ENCODE measurements at regions not wholly inside any gene's neighbourhood (a gene's known extent, or its start where the extent isn't known, plus 50 kb on each side); places are given as distances from the start of the nearest gene placed in this dataset.

DNA sequence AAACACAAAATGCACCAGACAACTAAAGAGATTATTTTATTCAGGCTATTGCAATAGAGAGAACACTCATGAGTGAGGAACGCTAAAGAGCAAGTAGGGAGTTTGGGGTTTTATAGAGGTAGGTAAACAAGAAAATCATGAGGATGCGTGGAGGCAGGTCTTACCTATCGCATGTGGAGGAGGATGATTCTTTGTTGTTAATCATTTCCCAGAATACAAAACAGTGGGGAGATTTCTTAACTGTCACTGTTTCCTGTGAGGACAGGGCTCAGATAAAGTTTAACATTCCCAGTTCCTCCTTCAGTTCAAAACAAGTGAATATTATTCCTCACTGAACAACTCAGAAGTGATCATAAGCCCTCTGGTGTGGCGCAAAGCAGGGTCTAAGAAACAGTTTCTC, 156.1 kb upstream of the MGAT5 start:
- ChIA-PET CTCF (no interaction called here), POLR2A (no interaction called here)
- TF ChIP-seq HDGF (IDR thresholded peaks at IDR 0.05; ENCODE audit: borderline replicate concordance) (no peak), SP1 (IDR thresholded peaks at IDR 0.05) (no peak), NFRKB (IDR thresholded peaks at IDR 0.05) (no peak), FOXK2 (IDR thresholded peaks at IDR 0.05) (no peak), L3MBTL2 (conservative IDR thresholded peaks at IDR 0.05) (no peak), FOXM1 (IDR thresholded peaks at IDR 0.05; ENCODE audit: borderline replicate concordance) (no peak), CTBP1 (IDR thresholded peaks at IDR 0.05; ENCODE audit: borderline replicate concordance) (no peak), SUZ12 (IDR thresholded peaks at IDR 0.05) (no peak), ZNF384 (IDR thresholded peaks at IDR 0.05) (no peak), ARNT (IDR thresholded peaks at IDR 0.05) (no peak), ELF4 (IDR thresholded peaks at IDR 0.05) (no peak)
- TF ChIP-seq, protein P1, sequence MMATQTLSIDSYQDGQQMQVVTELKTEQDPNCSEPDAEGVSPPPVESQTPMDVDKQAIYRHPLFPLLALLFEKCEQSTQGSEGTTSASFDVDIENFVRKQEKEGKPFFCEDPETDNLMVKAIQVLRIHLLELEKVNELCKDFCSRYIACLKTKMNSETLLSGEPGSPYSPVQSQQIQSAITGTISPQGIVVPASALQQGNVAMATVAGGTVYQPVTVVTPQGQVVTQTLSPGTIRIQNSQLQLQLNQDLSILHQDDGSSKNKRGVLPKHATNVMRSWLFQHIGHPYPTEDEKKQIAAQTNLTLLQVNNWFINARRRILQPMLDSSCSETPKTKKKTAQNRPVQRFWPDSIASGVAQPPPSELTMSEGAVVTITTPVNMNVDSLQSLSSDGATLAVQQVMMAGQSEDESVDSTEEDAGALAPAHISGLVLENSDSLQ (IDR thresholded peaks at IDR 0.05): no peak
- no peak for DNase-seq (ENCODE audit: extremely low spot score)

DNA sequence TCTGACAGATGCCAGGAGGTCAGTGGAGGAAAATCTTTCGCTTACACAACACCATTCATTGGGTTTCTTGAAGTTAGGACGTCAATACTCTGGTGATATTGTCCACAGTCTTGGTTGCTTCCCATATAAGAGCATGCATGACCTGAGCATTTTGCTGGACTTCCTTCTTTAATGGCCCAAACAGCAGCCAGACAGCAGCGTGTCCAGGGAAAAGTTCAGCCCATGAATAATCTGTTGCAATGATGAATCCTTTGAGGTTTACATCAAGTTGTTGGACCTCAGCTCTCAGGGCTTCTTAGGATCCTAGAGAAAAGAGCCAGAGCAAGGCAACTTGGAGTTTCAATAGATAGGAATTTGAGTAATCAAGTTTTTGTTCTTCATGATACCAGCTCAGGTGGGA, 155.6 kb upstream of the MGAT5 start:
- CTCF ChIA-PET: no interaction called here
- TF ChIP-seq LEF1 (IDR thresholded peaks at IDR 0.05; ENCODE audit: borderline replicate concordance) (no peak), L3MBTL2 (conservative IDR thresholded peaks at IDR 0.05) (no peak), FOXM1 (IDR thresholded peaks at IDR 0.05; ENCODE audit: borderline replicate concordance) (no peak), ZNF384 (IDR thresholded peaks at IDR 0.05) (no peak), FOXA1 (IDR thresholded peaks at IDR 0.05) (no peak), SP1 (IDR thresholded peaks at IDR 0.05) (no peak), FOXK2 (IDR thresholded peaks at IDR 0.05) (no peak)
- TF ChIP-seq, protein P1 (IDR thresholded peaks at IDR 0.05): no peak
- no peak for DNase-seq (ENCODE audit: extremely low spot score)
- POLR2A ChIA-PET: interaction anchor here (0.6 kb wide), 1 partner anchor 117 kb away, joined by 3 read pairs; no protein-coding TSS in a partner anchor

DNA sequence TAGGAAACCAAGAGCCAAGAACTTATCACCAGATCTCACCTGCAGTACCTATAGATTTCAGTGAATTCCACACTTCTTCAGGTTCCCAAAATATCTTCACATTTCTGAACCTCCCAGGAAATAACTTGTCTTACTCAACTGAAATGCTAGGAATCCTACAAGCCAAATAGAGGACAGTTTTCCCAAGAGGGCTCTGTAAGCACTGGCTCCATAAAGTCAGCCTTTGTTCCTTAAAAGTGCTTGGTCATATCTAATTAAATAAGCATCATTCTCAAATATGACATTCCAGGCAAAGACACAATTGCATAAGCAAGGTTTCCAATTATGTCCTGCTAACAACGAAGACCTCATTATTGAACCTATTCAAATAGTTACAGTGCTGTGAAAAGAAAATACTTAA, 154.6 kb upstream of the MGAT5 start:
- no peak for DNase-seq (ENCODE audit: extremely low spot score)
- CTCF ChIA-PET: no interaction called here
- POLR2A ChIA-PET: no interaction called here
- TF ChIP-seq FOXA1 (IDR thresholded peaks at IDR 0.05): no peak
- TF ChIP-seq L3MBTL2 (conservative IDR thresholded peaks at IDR 0.05): no peak
- no peak for TF ChIP-seq FOXM1 (IDR thresholded peaks at IDR 0.05; ENCODE audit: borderline replicate concordance)
- no peak for TF ChIP-seq SP1 (IDR thresholded peaks at IDR 0.05)
- no peak for TF ChIP-seq LEF1 (IDR thresholded peaks at IDR 0.05; ENCODE audit: borderline replicate concordance)
- TF ChIP-seq, protein P1 (IDR thresholded peaks at IDR 0.05): no peak
- TF ChIP-seq ARNT (IDR thresholded peaks at IDR 0.05): no peak
- no peak for TF ChIP-seq ELF4 (IDR thresholded peaks at IDR 0.05)
- no peak for TF ChIP-seq SUZ12 (IDR thresholded peaks at IDR 0.05)
- TF ChIP-seq TARDBP (IDR thresholded peaks at IDR 0.05): no peak

DNA sequence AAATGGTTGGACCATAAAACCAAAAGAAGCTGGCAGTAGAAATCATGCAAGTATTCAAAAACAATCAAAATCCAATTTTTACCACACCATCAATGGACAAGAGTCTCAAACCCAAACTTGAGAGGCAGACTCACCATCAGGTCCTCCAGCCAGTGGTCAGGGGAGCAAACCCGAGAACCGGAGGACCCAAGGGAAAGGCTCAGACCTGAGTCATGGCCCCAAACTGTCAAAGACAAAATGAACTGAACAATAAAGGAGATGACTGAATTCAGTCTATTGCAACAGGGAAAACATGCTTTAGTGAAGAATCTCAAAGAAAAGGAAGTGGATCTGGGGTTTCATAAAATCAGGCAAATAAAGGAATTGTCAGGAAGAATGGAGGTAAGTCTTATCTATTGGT, 150.7 kb upstream of the MGAT5 start:
- DNase-seq (ENCODE audit: extremely low spot score): no peak
- TF ChIP-seq CTBP1 (IDR thresholded peaks at IDR 0.05; ENCODE audit: borderline replicate concordance) (no peak), ZNF384 (IDR thresholded peaks at IDR 0.05) (no peak), FOXA1 (IDR thresholded peaks at IDR 0.05) (no peak)
- TF ChIP-seq, protein P1 (IDR thresholded peaks at IDR 0.05): no peak
- ChIA-PET CTCF (no interaction called here), POLR2A (no interaction called here)

DNA sequence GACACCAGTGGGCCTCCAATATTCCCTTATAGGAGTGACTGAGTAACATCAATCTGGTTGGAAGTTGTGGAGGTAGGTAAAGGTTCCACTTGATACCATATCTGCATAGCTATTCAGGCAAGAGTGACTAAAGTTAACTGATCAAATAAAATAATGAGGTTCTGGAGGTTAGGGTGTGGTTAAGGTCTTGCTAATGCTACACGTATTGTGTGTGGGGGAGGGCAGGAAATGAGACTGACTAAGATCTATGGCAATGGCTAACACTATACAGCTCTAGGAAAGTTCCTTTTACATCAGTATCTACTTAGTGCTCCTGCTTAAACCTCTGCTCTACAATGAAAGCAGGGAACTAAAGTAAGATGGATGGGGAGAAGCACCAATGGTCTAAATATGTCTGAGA, 149.1 kb upstream of the MGAT5 start:
- no peak for DNase-seq (ENCODE audit: extremely low spot score)
- ChIA-PET CTCF (no interaction called here), POLR2A (no interaction called here)
- TF ChIP-seq SUZ12 (IDR thresholded peaks at IDR 0.05) (no peak), SP1 (IDR thresholded peaks at IDR 0.05) (no peak), TARDBP (IDR thresholded peaks at IDR 0.05) (no peak), FOXM1 (IDR thresholded peaks at IDR 0.05; ENCODE audit: borderline replicate concordance) (no peak)

DNA sequence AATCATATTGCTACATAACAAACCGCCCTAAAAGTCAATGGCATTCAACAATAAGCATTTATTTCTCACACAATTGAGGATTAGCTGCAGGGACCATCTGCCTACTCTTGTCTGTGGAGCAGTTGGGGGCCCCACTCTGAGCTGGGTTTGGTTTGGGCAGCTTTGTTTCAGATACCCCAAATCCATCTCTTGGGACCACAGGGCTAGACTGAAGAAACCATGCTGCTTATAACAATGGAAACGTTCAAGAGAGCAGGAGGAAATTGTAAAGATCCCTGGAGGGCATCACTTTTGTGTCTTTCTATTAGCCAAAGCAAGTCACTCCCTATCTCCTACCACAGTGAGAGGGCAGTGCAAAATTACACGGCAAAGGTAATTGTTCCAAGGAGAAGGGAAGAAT, 146.5 kb upstream of the MGAT5 start:
- ChIA-PET POLR2A (no interaction called here), CTCF (no interaction called here)

More for the DNA sequence above, 146.5 kb upstream of the MGAT5 start:
- no peak for TF ChIP-seq FOXA1 (IDR thresholded peaks at IDR 0.05)
- no peak for TF ChIP-seq BHLHE40 (IDR thresholded peaks at IDR 0.05; ENCODE audit: borderline replicate concordance)
- no peak for TF ChIP-seq SUZ12 (IDR thresholded peaks at IDR 0.05)
- no peak for TF ChIP-seq CTBP1 (IDR thresholded peaks at IDR 0.05; ENCODE audit: borderline replicate concordance)
- TF ChIP-seq FOXK2 (IDR thresholded peaks at IDR 0.05): no peak
- no peak for TF ChIP-seq NFRKB (IDR thresholded peaks at IDR 0.05)
- no peak for TF ChIP-seq LEF1 (IDR thresholded peaks at IDR 0.05; ENCODE audit: borderline replicate concordance)
- TF ChIP-seq, protein P1 (IDR thresholded peaks at IDR 0.05): no peak
- no peak for TF ChIP-seq SP1 (IDR thresholded peaks at IDR 0.05)
- no peak for TF ChIP-seq ELF4 (IDR thresholded peaks at IDR 0.05)
- DNase-seq (ENCODE audit: extremely low spot score): no peak
